HL-60 (cell line): ENCODE measurements at regions not wholly inside any gene's neighbourhood (a gene's known extent, or its start where the extent isn't known, plus 50 kb on each side); places are given as distances from the start of the nearest gene placed in this dataset.

Source experiments
- GABPA ChIP-seq: IDR thresholded peaks from 2 replicates; pipeline ENCODE4 v1.6.1; 2012; ENCODE audit warnings: low read depth
- TF ChIP-seq, protein P1 (sequence below): IDR thresholded peaks from one replicate; pipeline ENCODE4 v1.5.1; 2011; ENCODE audit warnings: low read length, control low read depth, inconsistent platforms; ENCODE audit not compliant: insufficient read depth
- TF ChIP-seq, protein P2 (sequence below): IDR thresholded peaks from 2 replicates; pipeline ENCODE4 v1.6.1; 2012; ENCODE audit warnings: low read depth; ENCODE audit not compliant: insufficient replicate concordance

DNA sequence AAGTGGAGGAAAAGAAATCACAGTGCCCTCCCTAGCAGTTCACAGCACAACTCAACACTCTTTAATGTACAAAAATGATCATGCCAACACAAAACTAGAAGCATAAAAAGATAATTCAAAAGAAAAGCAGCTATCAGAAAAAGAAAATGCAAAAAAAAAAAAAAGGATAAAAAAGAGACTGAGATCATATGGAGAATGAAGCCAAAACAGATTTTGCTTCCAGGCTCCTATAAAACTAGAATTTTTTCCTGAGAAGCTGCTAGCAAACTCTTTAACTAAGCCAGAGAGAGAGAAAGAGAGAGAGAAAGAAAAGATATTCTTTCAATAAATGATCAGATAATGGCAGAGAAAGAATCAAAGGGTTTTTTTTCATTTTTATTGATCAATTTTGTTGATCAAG lies 288.0 kb upstream of the ANKRD30A start:
- TF ChIP-seq, protein P1, sequence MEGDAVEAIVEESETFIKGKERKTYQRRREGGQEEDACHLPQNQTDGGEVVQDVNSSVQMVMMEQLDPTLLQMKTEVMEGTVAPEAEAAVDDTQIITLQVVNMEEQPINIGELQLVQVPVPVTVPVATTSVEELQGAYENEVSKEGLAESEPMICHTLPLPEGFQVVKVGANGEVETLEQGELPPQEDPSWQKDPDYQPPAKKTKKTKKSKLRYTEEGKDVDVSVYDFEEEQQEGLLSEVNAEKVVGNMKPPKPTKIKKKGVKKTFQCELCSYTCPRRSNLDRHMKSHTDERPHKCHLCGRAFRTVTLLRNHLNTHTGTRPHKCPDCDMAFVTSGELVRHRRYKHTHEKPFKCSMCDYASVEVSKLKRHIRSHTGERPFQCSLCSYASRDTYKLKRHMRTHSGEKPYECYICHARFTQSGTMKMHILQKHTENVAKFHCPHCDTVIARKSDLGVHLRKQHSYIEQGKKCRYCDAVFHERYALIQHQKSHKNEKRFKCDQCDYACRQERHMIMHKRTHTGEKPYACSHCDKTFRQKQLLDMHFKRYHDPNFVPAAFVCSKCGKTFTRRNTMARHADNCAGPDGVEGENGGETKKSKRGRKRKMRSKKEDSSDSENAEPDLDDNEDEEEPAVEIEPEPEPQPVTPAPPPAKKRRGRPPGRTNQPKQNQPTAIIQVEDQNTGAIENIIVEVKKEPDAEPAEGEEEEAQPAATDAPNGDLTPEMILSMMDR: no peak
- TF ChIP-seq, protein P2, sequence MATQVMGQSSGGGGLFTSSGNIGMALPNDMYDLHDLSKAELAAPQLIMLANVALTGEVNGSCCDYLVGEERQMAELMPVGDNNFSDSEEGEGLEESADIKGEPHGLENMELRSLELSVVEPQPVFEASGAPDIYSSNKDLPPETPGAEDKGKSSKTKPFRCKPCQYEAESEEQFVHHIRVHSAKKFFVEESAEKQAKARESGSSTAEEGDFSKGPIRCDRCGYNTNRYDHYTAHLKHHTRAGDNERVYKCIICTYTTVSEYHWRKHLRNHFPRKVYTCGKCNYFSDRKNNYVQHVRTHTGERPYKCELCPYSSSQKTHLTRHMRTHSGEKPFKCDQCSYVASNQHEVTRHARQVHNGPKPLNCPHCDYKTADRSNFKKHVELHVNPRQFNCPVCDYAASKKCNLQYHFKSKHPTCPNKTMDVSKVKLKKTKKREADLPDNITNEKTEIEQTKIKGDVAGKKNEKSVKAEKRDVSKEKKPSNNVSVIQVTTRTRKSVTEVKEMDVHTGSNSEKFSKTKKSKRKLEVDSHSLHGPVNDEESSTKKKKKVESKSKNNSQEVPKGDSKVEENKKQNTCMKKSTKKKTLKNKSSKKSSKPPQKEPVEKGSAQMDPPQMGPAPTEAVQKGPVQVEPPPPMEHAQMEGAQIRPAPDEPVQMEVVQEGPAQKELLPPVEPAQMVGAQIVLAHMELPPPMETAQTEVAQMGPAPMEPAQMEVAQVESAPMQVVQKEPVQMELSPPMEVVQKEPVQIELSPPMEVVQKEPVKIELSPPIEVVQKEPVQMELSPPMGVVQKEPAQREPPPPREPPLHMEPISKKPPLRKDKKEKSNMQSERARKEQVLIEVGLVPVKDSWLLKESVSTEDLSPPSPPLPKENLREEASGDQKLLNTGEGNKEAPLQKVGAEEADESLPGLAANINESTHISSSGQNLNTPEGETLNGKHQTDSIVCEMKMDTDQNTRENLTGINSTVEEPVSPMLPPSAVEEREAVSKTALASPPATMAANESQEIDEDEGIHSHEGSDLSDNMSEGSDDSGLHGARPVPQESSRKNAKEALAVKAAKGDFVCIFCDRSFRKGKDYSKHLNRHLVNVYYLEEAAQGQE: no peak
- TF ChIP-seq GABPA: no peak
